Cardiac fibroblast (primary cell): ENCODE measurements at regions not wholly inside any gene's neighbourhood (a gene's known extent, or its start where the extent isn't known, plus 50 kb on each side); places are given as distances from the start of the nearest gene placed in this dataset.

Experiments used
- DNase-seq, 2 donors: peaks; one replicate each; pipeline versions ENCODE4 v3.0.0 to v3.0.0-alpha.2; 2010; ENCODE audit warnings: low read depth in 2 of 2
- H3K4me3 ChIP-seq, 2 donors: replicated peaks in 1 of 2; 1 replicate in 1 of 2; 2 replicates in 1 of 2; pipeline ENCODE4 v1.5.1; 2011; ENCODE audit warnings: low read depth in 2 of 2, low read length in 2 of 2, mild to moderate bottlenecking in 2 of 2, moderate library complexity in 1 of 2
- CTCF ChIP-seq: IDR thresholded peaks from one replicate; pipeline ENCODE4 v1.5.1; 2011; ENCODE audit warnings: low read depth, mild to moderate bottlenecking, low read length, inconsistent platforms

- TF ChIP-seq CTCF = no peak
- no peak overlapping the region for H3K4me3 ChIP-seq
- DNase-seq = no peak
Observed at GRCh38 chr7:12882710-12883109, 195.3 kb downstream of the ARL4A start.

GRCh38 chr7:12884033-12884432, 196.6 kb downstream of the ARL4A start:
- H3K4me3 ChIP-seq = no peak overlapping the region
- TF ChIP-seq CTCF = no peak
- peak in 1 of 2 donors; percentile 28 for DNase-seq

DNA sequence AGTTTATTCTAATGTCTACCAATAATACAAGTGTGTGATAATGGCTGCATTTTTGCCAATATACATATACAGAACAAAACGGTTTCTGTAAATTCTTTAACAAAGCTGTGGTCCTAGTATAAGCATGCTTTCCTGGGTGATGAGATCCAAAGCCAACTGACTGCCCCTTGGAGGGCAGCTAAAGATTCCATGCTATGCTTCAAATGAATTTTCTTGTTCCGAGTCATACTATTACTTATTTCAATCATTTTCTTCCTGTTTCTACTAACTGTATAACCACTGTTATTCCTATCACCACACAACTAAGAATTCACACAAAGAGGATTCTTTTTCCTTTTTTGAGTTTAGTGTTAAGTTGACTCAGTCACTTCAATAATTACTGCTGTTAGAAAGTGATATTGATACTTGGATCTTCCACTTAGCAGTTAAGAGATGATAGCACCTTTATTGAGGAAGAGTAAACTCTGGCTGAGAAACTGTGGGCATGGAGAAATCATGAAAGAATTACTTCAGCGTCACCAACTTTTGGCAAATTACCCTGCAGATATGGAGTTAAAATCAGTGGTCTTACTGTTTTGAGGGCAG, 197.5 kb downstream of the ARL4A start:
- TF ChIP-seq CTCF = no peak
- no peak overlapping the region for H3K4me3 ChIP-seq
- peak; percentile 27 to 35 for DNase-seq

GRCh38 chr7:12888717-12889116, 201.3 kb downstream of the ARL4A start:
- no peak for TF ChIP-seq CTCF
- peak; percentile 50 to 52 for DNase-seq
- H3K4me3 ChIP-seq = no peak overlapping the region

- peak; percentile 33 to 38 for DNase-seq
- no peak overlapping the region for H3K4me3 ChIP-seq
- TF ChIP-seq CTCF = no peak
Observed at GRCh38 chr7:12889391-12889790, 202.0 kb downstream of the ARL4A start.

GRCh38 chr7:12890586-12890985, 203.2 kb downstream of the ARL4A start:
- no peak for TF ChIP-seq CTCF
- no peak for DNase-seq
- H3K4me3 ChIP-seq = no peak overlapping the region

DNA sequence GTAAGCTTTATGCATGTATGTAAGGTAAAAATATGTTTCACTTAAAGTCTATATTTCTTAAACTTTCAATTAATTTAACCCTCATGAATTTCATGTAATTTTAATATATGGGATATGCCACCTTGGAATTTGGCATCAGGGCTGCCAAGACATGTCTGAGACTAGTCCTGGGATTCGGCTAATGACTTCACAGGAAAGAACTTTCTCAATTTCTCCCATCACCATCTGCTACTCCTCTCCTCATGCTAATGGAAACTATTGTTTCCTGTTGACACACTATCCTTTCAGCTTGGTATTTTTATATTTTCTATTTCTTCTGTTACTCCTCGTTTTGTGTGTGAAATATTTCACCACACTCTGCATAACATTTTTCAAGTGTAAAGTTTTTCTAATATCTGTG, 205.9 kb downstream of the ARL4A start:
- no peak overlapping the region for H3K4me3 ChIP-seq
- peak in 1 of 2 donors; percentile 31 for DNase-seq
- TF ChIP-seq CTCF = no peak
